ENCODE measurements at regions not wholly inside any gene's neighbourhood (a gene's known extent, or its start where the extent isn't known, plus 50 kb on each side); places are given as distances from the start of the nearest gene placed in this dataset.
A peak's percentile ranks its signal among the peaks of the same experiment; 100 is the strongest.

DNA sequence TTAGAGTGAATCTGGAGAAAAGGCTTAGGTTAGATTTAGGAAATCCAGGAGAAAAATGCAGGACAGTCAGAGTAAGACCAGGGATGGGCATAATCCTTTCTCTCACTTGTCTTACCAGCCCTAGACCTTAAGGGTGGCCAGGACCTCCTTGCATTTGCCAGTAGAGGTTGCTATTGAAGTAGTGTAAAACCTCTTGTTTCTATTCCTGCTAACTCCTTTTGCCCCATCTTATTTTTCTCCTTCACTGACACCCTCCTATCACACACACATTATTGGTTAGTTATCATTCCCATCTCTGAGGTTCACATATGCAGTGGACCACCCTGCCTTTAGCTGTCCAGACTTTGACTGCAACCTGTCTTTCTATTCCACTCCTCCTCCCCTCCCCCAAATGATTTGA lies 75.0 kb upstream of the MACF1 start:
- peaks cover 4% of the 10 kb centered on the region for H3K4me1 ChIP-seq (ENCODE audit: low read length)
- H3K79me2 ChIP-seq (ENCODE audit: low read length) = no peaks in the 10 kb centered on the region
- no peak overlapping the region for H3K27ac ChIP-seq (ENCODE audit: low read length)

DNA sequence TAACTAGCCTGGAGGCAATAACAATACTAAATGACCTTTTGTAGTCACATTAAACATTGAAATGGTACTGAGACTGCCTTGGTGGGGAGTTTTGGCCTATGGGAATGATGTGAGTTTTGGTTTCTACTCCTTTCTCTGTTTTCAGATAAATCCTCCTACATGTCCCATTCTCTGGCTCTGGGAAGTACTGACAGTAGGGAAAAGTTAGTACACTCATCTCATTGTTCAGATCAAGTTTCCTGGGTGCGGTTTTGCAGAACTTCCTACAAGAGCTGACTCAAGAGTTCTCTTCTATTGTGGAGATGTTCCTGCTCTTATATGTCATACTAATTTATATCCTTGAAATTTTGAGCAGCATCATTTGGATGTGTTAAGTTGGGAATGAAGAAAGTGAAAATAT lies 74.2 kb upstream of the MACF1 start:
- no peak for DNase-seq
- H3K79me2 ChIP-seq (ENCODE audit: low read length) = no peaks in the 10 kb centered on the region
- H4K20me1 ChIP-seq (ENCODE audit: insufficient read depth, low read length) = no peaks in the 10 kb centered on the region
- H3K27ac ChIP-seq (ENCODE audit: low read length) = no peak overlapping the region
- no peaks in the 10 kb centered on the region for H3K9me2 ChIP-seq (replicated peaks; ENCODE audit: insufficient read depth, low read length)
- H2AFZ ChIP-seq (ENCODE audit: low read length) = no peak overlapping the region
- no peak overlapping the region for H3K4me3 ChIP-seq (ENCODE audit: low read length)
- no peak overlapping the region for H3K9ac ChIP-seq (ENCODE audit: low read length)
- H3K4me2 ChIP-seq (ENCODE audit: low read depth, low read length) = no peak overlapping the region
- no peaks in the 10 kb centered on the region for H3K9me3 ChIP-seq (replicated peaks; ENCODE audit: insufficient read depth, low read length)
- TF ChIP-seq CTCF (IDR thresholded peaks at IDR 0.05; ENCODE audit: low read length) = no peak
- H3F3A ChIP-seq (ENCODE audit: insufficient read depth, low read length) = no peaks in the 10 kb centered on the region
- peaks cover 9% of the 10 kb centered on the region for H3K4me1 ChIP-seq (ENCODE audit: low read length)
- no peaks in the 10 kb centered on the region for H3K36me3 ChIP-seq (replicated peaks; ENCODE audit: insufficient read depth, low read length)
- no peaks in the 10 kb centered on the region for H3K27me3 ChIP-seq (replicated peaks; ENCODE audit: insufficient read depth, low read length)

More for the DNA sequence above, 75.0 kb upstream of the MACF1 start:
- peak; percentile 29 for DNase-seq
- no peaks in the 10 kb centered on the region for H3K36me3 ChIP-seq (replicated peaks; ENCODE audit: insufficient read depth, low read length)
- H3K9me2 ChIP-seq (replicated peaks; ENCODE audit: insufficient read depth, low read length) = no peaks in the 10 kb centered on the region
- no peak overlapping the region for H3K4me3 ChIP-seq (ENCODE audit: low read length)
- no peak overlapping the region for H3K9ac ChIP-seq (ENCODE audit: low read length)
- H3K27me3 ChIP-seq (replicated peaks; ENCODE audit: insufficient read depth, low read length) = no peaks in the 10 kb centered on the region
- H3K4me2 ChIP-seq (ENCODE audit: low read depth, low read length) = no peak overlapping the region
- TF ChIP-seq CTCF (IDR thresholded peaks at IDR 0.05; ENCODE audit: low read length) (peak; percentile 30), EZH2phosphoT487 (IDR thresholded peaks at IDR 0.05; ENCODE audit: low read length) (no peak)
- H3F3A ChIP-seq (ENCODE audit: insufficient read depth, low read length) = no peaks in the 10 kb centered on the region
- H4K20me1 ChIP-seq (ENCODE audit: insufficient read depth, low read length) = no peaks in the 10 kb centered on the region
- no peaks in the 10 kb centered on the region for H3K9me3 ChIP-seq (replicated peaks; ENCODE audit: insufficient read depth, low read length)
- no peak overlapping the region for H2AFZ ChIP-seq (ENCODE audit: low read length)

GRCh38 chr1:39131940-39132339 lies 72.6 kb upstream of the MACF1 start:
- Histone ChIP-seq H3K79me2 (ENCODE audit: low read length) (no peaks in the 10 kb centered on the region), H3K9ac (ENCODE audit: low read length) (no peak overlapping the region), H3F3A (ENCODE audit: insufficient read depth, low read length) (no peaks in the 10 kb centered on the region), H3K9me2 (replicated peaks; ENCODE audit: insufficient read depth, low read length) (no peaks in the 10 kb centered on the region), H3K27me3 (replicated peaks; ENCODE audit: insufficient read depth, low read length) (no peaks in the 10 kb centered on the region), H3K4me1 (ENCODE audit: low read length) (peaks cover 9% of the 10 kb centered on the region), H3K27ac (ENCODE audit: low read length) (no peak overlapping the region), H3K4me2 (ENCODE audit: low read depth, low read length) (no peak overlapping the region), H2AFZ (ENCODE audit: low read length) (no peak overlapping the region), H3K9me3 (replicated peaks; ENCODE audit: insufficient read depth, low read length) (no peaks in the 10 kb centered on the region), H4K20me1 (ENCODE audit: insufficient read depth, low read length) (no peaks in the 10 kb centered on the region), H3K36me3 (replicated peaks; ENCODE audit: insufficient read depth, low read length) (no peaks in the 10 kb centered on the region), H3K4me3 (ENCODE audit: low read length) (no peak overlapping the region)
- no peak for TF ChIP-seq EZH2phosphoT487 (IDR thresholded peaks at IDR 0.05; ENCODE audit: low read length)
- TF ChIP-seq EZH2 (optimal IDR thresholded peaks at IDR 0.05; ENCODE audit: low read depth, low read length) = no peak
- no peak for TF ChIP-seq CTCF (IDR thresholded peaks at IDR 0.05; ENCODE audit: low read length)
- no peak for DNase-seq

Data from MM.1S (cell line).